Thyroid gland (tissue), 4 donors: ENCODE measurements at regions not wholly inside any gene's neighbourhood (a gene's known extent, or its start where the extent isn't known, plus 50 kb on each side); places are given as distances from the start of the nearest gene placed in this dataset.

Source experiments
- DNase-seq, 2 donors: peaks; one replicate each; pipeline ENCODE4 v3.0.0-alpha.2; 2019
- H3K27ac ChIP-seq, 3 donors: fragments of 200-600 bp; sonication (generic); 1 replicate in 2 of 3; 2 replicates in 1 of 3; pipeline ENCODE4 v1.5.1; 2016 to 2019; ENCODE audit warnings: mild to moderate bottlenecking in 1 of 3, moderate library complexity in 1 of 3
- H3K27me3 ChIP-seq: fragments of 200-600 bp; sonication (generic); one replicate; pipeline ENCODE4 v1.5.1; 2019
- H3K36me3 ChIP-seq, 2 donors: fragments of 200-600 bp; sonication (generic); one replicate each; pipeline ENCODE4 v1.5.1; 2016 to 2019
- H3K4me1 ChIP-seq, 2 donors: fragments of 200-600 bp; sonication (generic); one replicate each; pipeline ENCODE4 v1.5.1; 2017 to 2019
- H3K4me3 ChIP-seq, 3 donors: fragments of 200-600 bp; sonication (generic); replicated peaks in 1 of 3; 1 replicate in 2 of 3; 2 replicates in 1 of 3; pipeline ENCODE4 v1.5.1; 2016; ENCODE audit warnings: mild to moderate bottlenecking in 1 of 3
- H3K9me3 ChIP-seq: fragments of 200-600 bp; sonication (generic); one replicate; pipeline ENCODE4 v1.5.1; 2017
- POLR2A ChIP-seq, 2 donors: fragments of 450-650 bp; IDR thresholded peaks; one replicate each; pipeline ENCODE4 v1.6.1; 2017; ENCODE audit warnings: antibody characterized with exemption in 2 of 2, mild to moderate bottlenecking in 2 of 2, moderate library complexity in 1 of 2
- WGBS, 2 donors: methylation state at CpG; one replicate each; pipeline ENCODE4 v1.1.5; 2017; 5-methylcytosine and 5-hydroxymethylcytosine counted together
- intact Hi-C: fragments of 100-400 bp; cut with DNase I; formaldehyde crosslinking; loops from one replicate; pipeline ENCODE4 v1.15.1; 2023
- TF ChIP-seq, protein P1 (sequence below), 6 experiments: fragments of 200-600 bp in 3 of 6; fragments of 450-650 bp in 3 of 6; sonication (generic) in 3 of 6; IDR thresholded peaks; one replicate each; pipeline ENCODE4 v1.5.1; 2016 to 2019; ENCODE audit warnings: antibody characterized with exemption in 6 of 6, mild to moderate bottlenecking in 2 of 6, inconsistent platforms in 1 of 6, moderate library complexity in 1 of 6

DNA sequence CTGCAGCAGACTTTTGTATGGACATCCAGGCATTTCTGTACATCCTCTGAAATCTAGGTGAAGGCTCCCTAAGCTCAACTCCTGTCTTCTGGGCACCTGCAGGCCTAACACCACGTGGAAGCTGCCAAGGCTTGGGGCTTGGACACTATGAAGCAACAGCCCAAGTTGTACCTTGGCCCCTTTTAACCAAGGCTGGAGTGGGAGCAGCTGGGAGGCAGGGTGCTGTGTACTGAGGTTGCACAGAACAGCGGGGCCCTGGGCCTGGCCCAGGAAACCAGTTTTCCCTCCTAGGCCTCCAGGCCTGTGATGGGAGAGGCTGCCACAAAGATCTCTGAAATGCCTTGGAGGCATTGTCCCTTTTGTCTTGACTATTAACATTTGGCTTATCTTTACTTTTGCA is 214.4 kb upstream of the LRIG3 start:
- intact Hi-C loops: no loop called here
- no peaks in the 10 kb centered on the region for H3K36me3 ChIP-seq
- peaks cover 0 to 8% of the 10 kb centered on the region in 2 donors for H3K4me1 ChIP-seq
- H3K27ac ChIP-seq: no peak overlapping the region
- WGBS, 2 donors: 54 to 58% methylated on average over 2 of the region's 2 CpGs
- no peaks in the 10 kb centered on the region for H3K9me3 ChIP-seq
- TF ChIP-seq POLR2A (IDR thresholded peaks at IDR 0.05): no peak
- TF ChIP-seq, protein P1, sequence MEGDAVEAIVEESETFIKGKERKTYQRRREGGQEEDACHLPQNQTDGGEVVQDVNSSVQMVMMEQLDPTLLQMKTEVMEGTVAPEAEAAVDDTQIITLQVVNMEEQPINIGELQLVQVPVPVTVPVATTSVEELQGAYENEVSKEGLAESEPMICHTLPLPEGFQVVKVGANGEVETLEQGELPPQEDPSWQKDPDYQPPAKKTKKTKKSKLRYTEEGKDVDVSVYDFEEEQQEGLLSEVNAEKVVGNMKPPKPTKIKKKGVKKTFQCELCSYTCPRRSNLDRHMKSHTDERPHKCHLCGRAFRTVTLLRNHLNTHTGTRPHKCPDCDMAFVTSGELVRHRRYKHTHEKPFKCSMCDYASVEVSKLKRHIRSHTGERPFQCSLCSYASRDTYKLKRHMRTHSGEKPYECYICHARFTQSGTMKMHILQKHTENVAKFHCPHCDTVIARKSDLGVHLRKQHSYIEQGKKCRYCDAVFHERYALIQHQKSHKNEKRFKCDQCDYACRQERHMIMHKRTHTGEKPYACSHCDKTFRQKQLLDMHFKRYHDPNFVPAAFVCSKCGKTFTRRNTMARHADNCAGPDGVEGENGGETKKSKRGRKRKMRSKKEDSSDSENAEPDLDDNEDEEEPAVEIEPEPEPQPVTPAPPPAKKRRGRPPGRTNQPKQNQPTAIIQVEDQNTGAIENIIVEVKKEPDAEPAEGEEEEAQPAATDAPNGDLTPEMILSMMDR (IDR thresholded peaks at IDR 0.05): no peak
- H3K4me3 ChIP-seq: no peak overlapping the region
- no peaks in the 10 kb centered on the region for H3K27me3 ChIP-seq
- DNase-seq: no peak

DNA sequence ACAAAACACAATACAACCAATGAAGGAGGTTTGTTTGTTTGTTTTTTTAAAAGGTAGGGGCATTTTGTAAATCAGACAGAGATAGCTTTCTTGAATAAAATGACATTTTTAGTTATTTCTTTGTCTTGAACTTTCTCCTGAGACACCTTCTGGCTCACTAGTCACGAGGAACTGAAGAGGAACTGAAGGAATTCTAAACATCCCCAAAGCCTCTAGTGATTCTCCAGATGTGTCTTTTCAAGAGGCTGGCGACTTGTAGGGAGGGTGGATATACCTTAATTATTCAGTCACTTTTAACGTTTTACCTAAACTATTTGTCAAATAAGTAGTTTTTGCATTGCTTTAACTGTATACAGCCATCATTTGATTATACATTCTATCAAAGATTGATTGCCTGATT is 211.2 kb upstream of the LRIG3 start:
- no peaks in the 10 kb centered on the region for H3K36me3 ChIP-seq
- no peak overlapping the region for H3K4me3 ChIP-seq
- H3K27me3 ChIP-seq: no peaks in the 10 kb centered on the region
- 54 to 65% methylated on average over 3 of the region's 3 CpGs for WGBS, 2 donors
- intact Hi-C loops: no loop called here
- H3K9me3 ChIP-seq: no peaks in the 10 kb centered on the region
- TF ChIP-seq, protein P1 (IDR thresholded peaks at IDR 0.05): no peak
- TF ChIP-seq POLR2A (IDR thresholded peaks at IDR 0.05): no peak
- H3K4me1 ChIP-seq: peaks cover 0 to 8% of the 10 kb centered on the region in 2 donors
- no peak overlapping the region for H3K27ac ChIP-seq
- no peak for DNase-seq

DNA sequence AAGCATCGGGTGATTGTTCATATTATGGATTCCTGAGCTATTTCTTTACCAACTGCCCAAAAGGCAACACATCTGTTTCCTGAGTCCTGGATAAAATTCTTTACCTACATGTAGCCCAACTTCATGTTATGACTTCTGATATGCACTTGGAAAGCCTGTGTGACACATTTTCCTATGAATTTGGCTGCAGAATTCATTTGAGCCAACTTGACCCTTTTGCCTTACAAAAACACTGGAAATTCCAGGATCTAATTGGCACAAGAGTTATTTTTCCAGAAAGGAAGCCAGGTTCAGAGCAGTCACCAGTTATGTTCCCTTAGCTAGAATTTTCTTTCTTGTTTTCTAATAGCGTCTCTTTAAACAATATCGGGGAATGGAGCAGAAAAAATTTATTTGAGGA is 202.5 kb upstream of the LRIG3 start:
- Histone ChIP-seq H3K27me3 (no peaks in the 10 kb centered on the region), H3K4me1 (no peaks in the 10 kb centered on the region), H3K9me3 (no peaks in the 10 kb centered on the region), H3K4me3 (no peak overlapping the region), H3K36me3 (no peaks in the 10 kb centered on the region), H3K27ac (peak overlapping the region in 2 of 3 donors; percentile 16 to 24)
- 66 to 71% methylated on average over 3 of the region's 3 CpGs for WGBS, 2 donors
- DNase-seq: no peak
- TF ChIP-seq POLR2A (IDR thresholded peaks at IDR 0.05): no peak
- TF ChIP-seq, protein P1 (IDR thresholded peaks at IDR 0.05): no peak
- intact Hi-C loops: no loop called here

DNA sequence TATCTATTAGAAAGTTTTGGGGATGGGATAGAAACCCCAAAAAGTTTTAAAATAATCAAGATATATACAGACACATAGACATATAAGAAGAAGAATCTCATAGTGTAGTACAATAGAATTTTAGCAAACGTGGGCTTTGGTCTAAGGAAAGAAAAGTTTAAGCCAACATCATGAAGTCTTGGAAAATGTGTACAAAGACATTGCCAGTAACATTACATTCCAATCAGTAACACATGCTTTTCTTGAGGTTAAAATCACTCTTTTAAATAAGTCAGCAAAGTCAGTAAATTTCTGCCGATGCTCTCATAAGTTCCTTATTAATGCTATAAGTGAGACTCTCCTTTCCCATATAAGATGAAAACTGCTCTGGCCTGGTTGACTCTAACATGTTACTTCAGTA is 201.1 kb upstream of the LRIG3 start:
- Histone ChIP-seq H3K9me3 (no peaks in the 10 kb centered on the region), H3K4me3 (no peak overlapping the region), H3K27me3 (no peaks in the 10 kb centered on the region), H3K27ac (peak overlapping the region in 1 of 3 donors; percentile 16), H3K4me1 (no peaks in the 10 kb centered on the region), H3K36me3 (no peaks in the 10 kb centered on the region)
- no peak for TF ChIP-seq POLR2A (IDR thresholded peaks at IDR 0.05)
- TF ChIP-seq, protein P1 (IDR thresholded peaks at IDR 0.05): no peak
- intact Hi-C loops: no loop called here
- no peak for DNase-seq
- WGBS, 2 donors: 71 to 79% methylated on average over 2 of the region's 2 CpGs

DNA sequence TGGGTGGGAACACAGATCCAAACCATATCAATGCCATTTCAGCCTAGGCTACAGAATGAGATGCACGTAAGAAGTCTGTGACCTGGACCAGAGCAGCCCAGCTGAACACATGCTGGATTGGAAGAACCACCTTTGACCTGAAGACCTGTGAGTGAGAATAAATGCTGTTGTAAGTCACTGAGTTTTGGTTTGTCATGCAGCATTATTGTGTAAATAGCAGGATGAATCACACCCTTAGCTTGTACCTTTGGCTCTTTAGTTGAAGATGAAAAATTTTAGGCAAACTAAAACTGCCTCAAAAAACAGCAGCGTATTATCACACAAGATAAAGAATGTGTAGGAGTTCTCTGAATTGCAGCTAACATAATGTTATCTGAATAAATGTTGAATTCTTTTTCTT is 199.4 kb upstream of the LRIG3 start:
- no peak overlapping the region for H3K4me3 ChIP-seq
- no peak for DNase-seq
- H3K36me3 ChIP-seq: no peaks in the 10 kb centered on the region
- intact Hi-C loops: no loop called here
- no peaks in the 10 kb centered on the region for H3K27me3 ChIP-seq
- H3K27ac ChIP-seq: no peak overlapping the region
- H3K4me1 ChIP-seq: peaks cover 4 to 7% of the 10 kb centered on the region in 2 donors
- 82 to 85% methylated on average over 2 of the region's 2 CpGs for WGBS, 2 donors
- no peaks in the 10 kb centered on the region for H3K9me3 ChIP-seq
- TF ChIP-seq, protein P1 (IDR thresholded peaks at IDR 0.05): no peak
